ENCODE measurements at regions not wholly inside any gene's neighbourhood (a gene's known extent, or its start where the extent isn't known, plus 50 kb on each side); places are given as distances from the start of the nearest gene placed in this dataset.

- intact Hi-C loops (cut with DNase I), result no loop called here
- ATAC-seq (no peak), DNase-seq (no peak)
- no peaks in the 10 kb centered on the region for H3K36me3 ChIP-seq
- TF ChIP-seq CTCF (IDR thresholded peaks at IDR 0.05), result no peak
- no peaks in the 10 kb centered on the region for H3K4me1 ChIP-seq
- H3K4me3 ChIP-seq, result no peak overlapping the region
- no peak overlapping the region for H3K27ac ChIP-seq
- no peaks in the 10 kb centered on the region for H3K9me3 ChIP-seq
- H3K27me3 ChIP-seq, result no peaks in the 10 kb centered on the region
These were observed 290.0 kb downstream of the SETD4 start for GRCh38 chr21:35770101-35770945.

- no peak for TF ChIP-seq CTCF (IDR thresholded peaks at IDR 0.05)
- Histone ChIP-seq H3K27ac (no peak overlapping the region), H3K9me3 (no peaks in the 10 kb centered on the region), H3K4me1 (no peaks in the 10 kb centered on the region), H3K4me3 (no peak overlapping the region), H3K27me3 (no peaks in the 10 kb centered on the region), H3K36me3 (no peaks in the 10 kb centered on the region)
- ATAC-seq (no peak), DNase-seq (no peak)
- intact Hi-C loops (cut with DNase I), result no loop called here
These were observed 292.1 kb downstream of the SETD4 start for GRCh38 chr21:35768187-35768586.

GRCh38 chr21:35764586-35764985, 295.7 kb downstream of the SETD4 start:
- H3K36me3 ChIP-seq, result no peaks in the 10 kb centered on the region
- DNase-seq, result no peak
- H3K27me3 ChIP-seq, result no peaks in the 10 kb centered on the region
- no peak for ATAC-seq
- intact Hi-C loops (cut with DNase I), result no loop called here
- H3K27ac ChIP-seq, result no peak overlapping the region
- TF ChIP-seq CTCF (IDR thresholded peaks at IDR 0.05), result no peak
- H3K4me3 ChIP-seq, result no peak overlapping the region
- H3K4me1 ChIP-seq, result no peaks in the 10 kb centered on the region
- H3K9me3 ChIP-seq, result no peaks in the 10 kb centered on the region

- ATAC-seq (no peak), DNase-seq (no peak)
- no peaks in the 10 kb centered on the region for H3K27me3 ChIP-seq
- intact Hi-C loops (cut with DNase I), result no loop called here
- TF ChIP-seq CTCF (IDR thresholded peaks at IDR 0.05), result no peak
- no peaks in the 10 kb centered on the region for H3K9me3 ChIP-seq
- H3K27ac ChIP-seq, result no peak overlapping the region
- H3K4me1 ChIP-seq, result no peaks in the 10 kb centered on the region
- no peaks in the 10 kb centered on the region for H3K36me3 ChIP-seq
- H3K4me3 ChIP-seq, result no peak overlapping the region
These were observed 296.2 kb downstream of the SETD4 start for GRCh38 chr21:35764077-35764476.

GRCh38 chr21:35754583-35754982, 305.7 kb downstream of the SETD4 start:
- H3K4me1 ChIP-seq, result no peaks in the 10 kb centered on the region
- ATAC-seq, result no peak
- no peaks in the 10 kb centered on the region for H3K9me3 ChIP-seq
- no peak overlapping the region for H3K4me3 ChIP-seq
- no peak for DNase-seq
- no peaks in the 10 kb centered on the region for H3K36me3 ChIP-seq
- H3K27ac ChIP-seq, result no peak overlapping the region
- TF ChIP-seq CTCF (IDR thresholded peaks at IDR 0.05), result no peak
- H3K27me3 ChIP-seq, result no peaks in the 10 kb centered on the region
- intact Hi-C loops (cut with DNase I), result no loop called here

All from upper lobe of right lung (tissue), 1 donor.